ENCODE measurements at regions not wholly inside any gene's neighbourhood (a gene's known extent, or its start where the extent isn't known, plus 50 kb on each side); places are given as distances from the start of the nearest gene placed in this dataset.

DNA sequence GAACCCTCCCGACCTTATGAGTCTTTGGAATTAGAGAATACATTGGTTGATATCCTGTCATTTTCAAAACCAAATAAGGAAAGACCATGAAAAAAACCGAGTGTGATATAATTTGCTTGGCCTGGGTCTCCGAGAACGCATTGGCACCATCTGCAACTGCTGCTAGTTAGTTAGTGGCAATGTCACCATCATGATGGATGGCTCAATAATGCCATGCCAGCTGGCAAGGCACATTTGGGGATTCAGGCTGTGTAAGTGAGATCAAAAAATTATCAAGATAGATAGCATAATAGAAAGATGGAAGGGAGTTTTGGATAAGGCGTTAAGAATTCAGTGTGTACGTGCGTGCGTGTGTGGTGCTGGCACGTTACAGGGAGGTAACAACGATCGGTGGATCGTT, 134.7 kb upstream of the TCERG1L start:
- H3K36me3 Mint-ChIP-seq, result no peaks in the 10 kb centered on the region
- H3K4me1 Mint-ChIP-seq, result no peaks in the 10 kb centered on the region
- Histone ChIP-seq H3K27me3 (ENCODE audit: control insufficient read depth, insufficient read depth, low read length) (no peaks in the 10 kb centered on the region), H3K36me3 (ENCODE audit: control insufficient read depth, insufficient read depth, low read length) (no peaks in the 10 kb centered on the region), H3K4me1 (ENCODE audit: control insufficient read depth, insufficient read depth, low read length) (no peaks in the 10 kb centered on the region), H3K27ac (ENCODE audit: low read length) (no peak overlapping the region), H3K9me3 (ENCODE audit: control insufficient read depth, insufficient read depth, low read length) (no peaks in the 10 kb centered on the region), H3K4me3 (ENCODE audit: low read length) (no peak overlapping the region)
- no peak for ATAC-seq
- no peak for DNase-seq
- no peaks in the 10 kb centered on the region for H3K9me3 Mint-ChIP-seq
- no peaks in the 10 kb centered on the region for H3K27me3 Mint-ChIP-seq (ENCODE audit: low read depth in 2 of 2)
- no peak overlapping the region for H3K27ac Mint-ChIP-seq
- H3K4me3 Mint-ChIP-seq, result no peak overlapping the region
- 86% methylated on average over 12 of the region's 12 CpGs for WGBS (ENCODE audit: insufficient coverage)
- intact Hi-C loops (cut with micrococcal nuclease), result no loop called here
- no peak for TF ChIP-seq CTCF (IDR thresholded peaks at IDR 0.05)

- Mint-ChIP-seq H3K27ac (no peak overlapping the region), H3K36me3 (no peaks in the 10 kb centered on the region), H3K9me3 (no peaks in the 10 kb centered on the region), H3K4me1 (peaks cover 0 to 5% of the 10 kb centered on the region in 2 donors), H3K4me3 (no peak overlapping the region), H3K27me3 (ENCODE audit: low read depth in 2 of 2) (peaks cover 11 to 15% of the 10 kb centered on the region in 2 donors)
- H3K27me3 ChIP-seq (ENCODE audit: control insufficient read depth, insufficient read depth, low read length), result no peaks in the 10 kb centered on the region
- ATAC-seq (no peak), DNase-seq (no peak)
- intact Hi-C loops (cut with micrococcal nuclease), result no loop called here
- H3K27ac ChIP-seq (ENCODE audit: low read length), result no peak overlapping the region
- H3K4me3 ChIP-seq (ENCODE audit: low read length), result no peak overlapping the region
- WGBS (ENCODE audit: insufficient coverage), result 89% methylated on average over 13 of the region's 13 CpGs
- no peaks in the 10 kb centered on the region for H3K36me3 ChIP-seq (ENCODE audit: control insufficient read depth, insufficient read depth, low read length)
- no peak for TF ChIP-seq CTCF (IDR thresholded peaks at IDR 0.05)
- H3K4me1 ChIP-seq (ENCODE audit: control insufficient read depth, insufficient read depth, low read length), result no peaks in the 10 kb centered on the region
- no peaks in the 10 kb centered on the region for H3K9me3 ChIP-seq (ENCODE audit: control insufficient read depth, insufficient read depth, low read length)
Measured at GRCh38 chr10:131448171-131448570, 136.7 kb upstream of the TCERG1L start.

DNA sequence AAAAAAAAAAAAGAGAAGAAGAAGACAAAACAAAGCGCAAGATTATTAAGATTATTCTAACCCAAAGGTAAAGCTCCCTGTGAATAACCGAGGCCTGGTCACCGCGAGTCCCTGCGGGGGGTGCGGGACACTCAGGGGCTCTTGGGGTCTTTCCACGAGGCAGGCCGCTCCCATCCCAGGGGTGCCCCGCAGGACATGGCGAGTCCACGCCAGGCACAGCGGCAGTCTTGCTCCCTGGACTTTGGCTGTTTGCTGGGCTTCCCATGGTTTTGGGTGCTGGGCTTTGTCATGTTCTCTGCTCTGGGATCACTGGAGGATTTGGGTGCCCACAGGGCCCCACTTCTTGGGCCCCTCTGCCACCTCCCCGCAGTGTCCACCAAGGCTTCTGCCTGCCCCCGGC, 137.4 kb upstream of the TCERG1L start:
- intact Hi-C loops (cut with micrococcal nuclease), result no loop called here
- no peak for TF ChIP-seq CTCF (IDR thresholded peaks at IDR 0.05)
- 91% methylated on average over 13 of the region's 14 CpGs for WGBS (ENCODE audit: insufficient coverage)
- Histone ChIP-seq H3K36me3 (ENCODE audit: control insufficient read depth, insufficient read depth, low read length) (no peaks in the 10 kb centered on the region), H3K27me3 (ENCODE audit: control insufficient read depth, insufficient read depth, low read length) (peaks cover 2% of the 10 kb centered on the region), H3K27ac (ENCODE audit: low read length) (no peak overlapping the region), H3K4me1 (ENCODE audit: control insufficient read depth, insufficient read depth, low read length) (peaks cover 5% of the 10 kb centered on the region), H3K4me3 (ENCODE audit: low read length) (no peak overlapping the region), H3K9me3 (ENCODE audit: control insufficient read depth, insufficient read depth, low read length) (no peaks in the 10 kb centered on the region)
- no peak for DNase-seq
- Mint-ChIP-seq H3K27ac (no peak overlapping the region), H3K36me3 (no peaks in the 10 kb centered on the region), H3K4me1 (peaks cover 0 to 8% of the 10 kb centered on the region in 2 donors), H3K4me3 (no peak overlapping the region), H3K27me3 (ENCODE audit: low read depth in 2 of 2) (peaks cover 11 to 16% of the 10 kb centered on the region in 2 donors), H3K9me3 (no peaks in the 10 kb centered on the region)
- ATAC-seq, result no peak

- Histone ChIP-seq H3K9me3 (ENCODE audit: control insufficient read depth, insufficient read depth, low read length) (no peaks in the 10 kb centered on the region), H3K27ac (ENCODE audit: low read length) (no peak overlapping the region), H3K27me3 (ENCODE audit: control insufficient read depth, insufficient read depth, low read length) (peaks cover 2% of the 10 kb centered on the region), H3K36me3 (ENCODE audit: control insufficient read depth, insufficient read depth, low read length) (no peaks in the 10 kb centered on the region), H3K4me1 (ENCODE audit: control insufficient read depth, insufficient read depth, low read length) (peaks cover 7% of the 10 kb centered on the region), H3K4me3 (ENCODE audit: low read length) (no peak overlapping the region)
- H3K36me3 Mint-ChIP-seq, result no peaks in the 10 kb centered on the region
- ATAC-seq (no peak), DNase-seq (no peak)
- H3K9me3 Mint-ChIP-seq, result no peaks in the 10 kb centered on the region
- H3K4me3 Mint-ChIP-seq, result no peak overlapping the region
- H3K27ac Mint-ChIP-seq, result no peak overlapping the region
- no peak for TF ChIP-seq CTCF (IDR thresholded peaks at IDR 0.05)
- WGBS (ENCODE audit: insufficient coverage), result 75% methylated on average over 7 of the region's 7 CpGs
- peaks cover 0 to 10% of the 10 kb centered on the region in 2 donors for H3K4me1 Mint-ChIP-seq
- peaks cover 19 to 29% of the 10 kb centered on the region in 2 donors for H3K27me3 Mint-ChIP-seq (ENCODE audit: low read depth in 2 of 2)
- intact Hi-C loops (cut with micrococcal nuclease), result no loop called here
Measured at GRCh38 chr10:131450216-131450765, 138.8 kb upstream of the TCERG1L start.

All from natural killer cell (primary cell).